CD4-positive, alpha-beta T cell treated with Interleukin-15 for 1 hour (primary cell): ENCODE measurements at regions not wholly inside any gene's neighbourhood (a gene's known extent, or its start where the extent isn't known, plus 50 kb on each side); places are given as distances from the start of the nearest gene placed in this dataset.
A peak's percentile ranks its signal among the peaks of the same experiment; 100 is the strongest.

Source experiments
- DNase-seq: peaks from one replicate; pipeline ENCODE4 v3.0.0-alpha.2; 2020

- no peak for DNase-seq
These were observed 585.7 kb upstream of the MARCKS start for GRCh38 chr6:113271437-113271836.

- DNase-seq = no peak
These were observed 580.5 kb upstream of the MARCKS start for GRCh38 chr6:113276601-113277000.

- DNase-seq = no peak
These were observed 580.0 kb upstream of the MARCKS start for GRCh38 chr6:113277111-113277510.

- DNase-seq = no peak
These were observed 576.1 kb upstream of the MARCKS start for GRCh38 chr6:113281014-113281413.

GRCh38 chr6:113281431-113281830 lies 575.7 kb upstream of the MARCKS start:
- DNase-seq = no peak

- no peak for DNase-seq
These were observed 569.7 kb upstream of the MARCKS start for GRCh38 chr6:113287396-113287795.

- DNase-seq = no peak
These were observed 568.7 kb upstream of the MARCKS start for GRCh38 chr6:113288409-113288808.

GRCh38 chr6:113289166-113289565 lies 568.0 kb upstream of the MARCKS start:
- no peak for DNase-seq

- no peak for DNase-seq
These were observed 566.5 kb upstream of the MARCKS start for GRCh38 chr6:113290684-113291083.

GRCh38 chr6:113291751-113292445 lies 565.2 kb upstream of the MARCKS start:
- no peak for DNase-seq

- DNase-seq = no peak
These were observed 564.3 kb upstream of the MARCKS start for GRCh38 chr6:113292646-113293422.

- DNase-seq = no peak
These were observed 563.8 kb upstream of the MARCKS start for GRCh38 chr6:113293423-113293740.

- DNase-seq = no peak
These were observed 557.6 kb upstream of the MARCKS start for GRCh38 chr6:113299531-113299930.

GRCh38 chr6:113301651-113302050 lies 555.5 kb upstream of the MARCKS start:
- DNase-seq = no peak

- no peak for DNase-seq
These were observed 553.0 kb upstream of the MARCKS start for GRCh38 chr6:113304116-113304515.

GRCh38 chr6:113306552-113307145 lies 550.5 kb upstream of the MARCKS start:
- peak; percentile 45 for DNase-seq

- DNase-seq = no peak
These were observed 548.9 kb upstream of the MARCKS start for GRCh38 chr6:113308266-113308665.

GRCh38 chr6:113313841-113314240 lies 543.3 kb upstream of the MARCKS start:
- no peak for DNase-seq

GRCh38 chr6:113315165-113315564 lies 542.0 kb upstream of the MARCKS start:
- DNase-seq = no peak

GRCh38 chr6:113315879-113316278 lies 541.3 kb upstream of the MARCKS start:
- DNase-seq = no peak

GRCh38 chr6:113317442-113317841 lies 539.7 kb upstream of the MARCKS start:
- DNase-seq = no peak

GRCh38 chr6:113317891-113318574 lies 539.1 kb upstream of the MARCKS start:
- no peak for DNase-seq

GRCh38 chr6:113318575-113318917 lies 538.6 kb upstream of the MARCKS start:
- no peak for DNase-seq

GRCh38 chr6:113320653-113321052 lies 536.5 kb upstream of the MARCKS start:
- no peak for DNase-seq
